NOMO-1 (cell line): ENCODE measurements at regions not wholly inside any gene's neighbourhood (a gene's known extent, or its start where the extent isn't known, plus 50 kb on each side); places are given as distances from the start of the nearest gene placed in this dataset.

ENCODE experiments used
- DNase-seq, 2 experiments: peaks; one replicate each; lab custom pipeline; 2025; ENCODE audit not compliant: unreplicated experiment in 2 of 2; lab: John Stamatoyannopoulos, UW

DNA sequence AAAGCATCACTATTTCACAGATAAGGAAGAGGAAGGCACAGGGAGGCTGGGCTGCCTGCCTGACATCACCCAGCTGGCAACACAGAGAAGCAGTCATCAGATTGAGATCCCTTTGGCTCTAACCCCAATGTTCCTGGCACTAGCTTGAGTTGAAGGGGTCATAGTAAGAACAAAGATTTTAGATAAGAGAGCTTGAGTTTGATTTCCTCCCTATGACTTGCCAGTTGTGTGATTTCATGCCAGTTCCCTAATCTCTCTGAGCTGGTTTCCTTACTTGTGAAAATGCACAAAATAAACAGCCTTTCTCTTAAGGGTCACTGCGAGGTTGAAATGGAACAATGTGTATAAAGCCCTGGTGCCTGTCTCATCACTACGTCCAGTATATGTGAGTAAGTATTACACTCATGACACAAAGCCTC lies 475.4 kb upstream of the HS3ST1 start:
- no peak for DNase-seq

DNA sequence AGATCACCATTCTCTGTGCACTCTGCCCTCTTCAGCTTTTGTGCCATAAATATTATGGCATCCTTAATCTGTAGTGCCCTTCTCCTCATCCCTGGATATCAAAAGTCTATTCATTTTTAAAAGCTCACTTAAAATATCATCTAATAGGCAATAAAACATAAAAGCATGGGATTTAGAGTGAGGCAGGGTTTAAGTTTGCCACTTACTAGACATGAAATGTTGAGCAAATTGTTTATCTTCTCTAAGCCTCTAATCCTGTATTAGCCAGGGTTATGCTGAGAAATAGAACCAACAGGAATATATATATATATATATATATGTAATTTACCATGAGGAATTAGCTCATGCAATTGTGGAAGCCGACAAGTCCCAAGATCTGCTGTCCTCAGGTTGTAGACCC lies 472.4 kb upstream of the HS3ST1 start:
- no peak for DNase-seq

DNA sequence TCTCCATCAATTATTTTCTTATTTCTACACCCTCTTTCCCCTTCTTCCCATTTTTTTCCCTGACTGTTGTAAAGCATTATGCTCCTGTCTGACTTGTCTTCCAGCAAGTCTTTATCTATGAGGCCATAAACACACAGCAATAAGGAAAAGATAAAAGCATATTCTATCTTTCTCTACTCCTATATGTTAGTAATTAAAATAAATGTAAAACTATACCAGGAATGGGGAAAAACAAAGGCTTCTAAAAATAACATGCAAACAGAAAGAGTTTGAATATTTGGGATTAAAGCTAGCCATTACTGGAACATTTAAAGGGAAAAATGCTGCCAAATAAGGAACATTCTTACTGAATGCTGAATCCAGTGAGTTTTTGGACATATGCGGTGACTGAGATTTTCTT lies 471.7 kb upstream of the HS3ST1 start:
- no peak for DNase-seq

DNA sequence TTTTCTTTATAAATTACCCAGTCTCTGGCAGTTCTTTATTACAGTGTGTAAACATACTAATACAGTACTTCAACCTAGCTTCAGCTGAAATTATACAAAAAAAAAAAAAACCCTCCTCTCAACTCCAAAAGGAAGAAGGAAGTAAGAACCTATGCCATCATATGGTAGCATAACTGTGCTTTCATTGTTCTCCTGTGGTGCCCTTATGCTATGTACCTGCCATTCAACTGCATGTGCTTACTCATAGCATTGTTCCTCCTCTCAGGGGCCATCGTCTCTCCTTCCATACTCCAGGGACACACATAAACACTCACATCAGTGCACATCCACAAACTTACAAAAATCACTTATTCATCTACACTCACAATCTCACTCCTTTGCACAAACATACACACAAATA lies 470.1 kb upstream of the HS3ST1 start:
- DNase-seq = no peak

DNA sequence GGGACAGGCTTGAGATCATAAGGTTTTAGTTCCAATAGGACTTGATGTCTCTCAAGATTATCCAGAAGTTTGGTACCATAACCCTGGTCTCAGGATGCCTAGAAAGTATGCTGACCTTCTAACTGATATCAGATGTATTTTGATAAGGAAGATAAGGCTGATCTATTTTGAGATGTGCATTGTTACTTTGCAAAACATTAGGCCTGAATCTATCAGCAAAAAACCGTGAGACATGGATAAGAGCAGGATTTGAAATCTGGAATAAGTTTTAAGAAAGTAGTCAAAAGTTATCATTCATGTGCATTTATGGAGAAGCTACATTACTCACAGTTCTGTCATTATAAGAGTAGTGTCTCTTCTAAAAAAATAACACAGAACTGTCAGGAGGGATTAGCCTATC lies 467.1 kb upstream of the HS3ST1 start:
- DNase-seq = no peak

DNA sequence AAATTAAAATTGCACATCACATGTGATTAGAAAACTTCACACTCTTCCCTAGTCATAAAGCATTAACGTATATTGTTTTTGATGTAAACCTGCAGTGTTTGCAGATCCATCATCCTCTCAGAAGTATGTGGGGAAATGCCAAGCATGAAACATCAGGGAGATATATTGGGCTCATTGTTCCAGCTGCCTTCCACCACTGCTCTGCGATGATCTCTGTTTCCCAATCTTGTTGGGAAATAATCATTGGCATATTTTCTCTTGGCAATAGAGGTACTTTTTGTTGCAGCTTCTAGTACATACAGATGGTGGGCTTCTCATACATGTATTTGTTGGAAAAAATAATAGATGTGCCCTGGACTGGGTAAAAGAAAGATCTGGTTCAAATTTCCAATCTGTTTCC lies 466.3 kb upstream of the HS3ST1 start:
- DNase-seq = no peak

DNA sequence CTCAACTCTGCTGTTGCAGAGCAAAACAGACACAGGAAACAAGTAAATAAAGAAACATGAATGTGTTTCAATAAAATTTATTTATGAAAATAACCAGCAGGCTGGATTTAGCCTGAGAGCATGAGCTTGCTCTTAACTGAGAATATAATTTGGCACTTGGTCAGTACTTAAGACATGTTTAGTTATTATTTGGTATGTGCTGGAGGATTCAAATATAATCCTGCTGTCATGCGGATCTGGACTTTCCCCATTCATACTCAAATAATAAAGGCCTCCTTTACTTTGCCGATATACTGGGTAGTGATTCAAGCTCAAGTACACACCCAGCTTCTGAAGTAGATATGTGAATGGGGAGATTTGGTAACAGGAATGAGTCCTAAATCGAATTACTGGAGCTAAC lies 465.5 kb upstream of the HS3ST1 start:
- DNase-seq = no peak

DNA sequence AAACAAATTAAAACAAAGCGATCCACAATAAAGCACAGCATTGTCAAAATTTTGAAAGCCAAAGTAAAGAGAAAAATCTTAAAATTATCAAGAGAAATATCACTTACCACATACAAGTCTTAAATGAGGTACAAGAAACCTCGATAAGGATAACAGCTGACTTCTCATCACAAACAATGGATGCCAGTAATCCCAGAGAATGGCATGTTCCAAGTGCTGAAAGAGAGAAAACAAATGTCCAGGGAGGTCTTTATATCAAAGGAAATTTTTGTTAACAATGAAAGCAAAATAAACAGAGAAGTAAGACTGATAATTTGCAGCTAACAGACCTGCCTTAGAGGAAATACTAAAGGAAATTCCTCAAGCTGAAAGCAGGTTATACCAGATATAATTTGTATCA lies 460.4 kb upstream of the HS3ST1 start:
- DNase-seq = no peak

DNA sequence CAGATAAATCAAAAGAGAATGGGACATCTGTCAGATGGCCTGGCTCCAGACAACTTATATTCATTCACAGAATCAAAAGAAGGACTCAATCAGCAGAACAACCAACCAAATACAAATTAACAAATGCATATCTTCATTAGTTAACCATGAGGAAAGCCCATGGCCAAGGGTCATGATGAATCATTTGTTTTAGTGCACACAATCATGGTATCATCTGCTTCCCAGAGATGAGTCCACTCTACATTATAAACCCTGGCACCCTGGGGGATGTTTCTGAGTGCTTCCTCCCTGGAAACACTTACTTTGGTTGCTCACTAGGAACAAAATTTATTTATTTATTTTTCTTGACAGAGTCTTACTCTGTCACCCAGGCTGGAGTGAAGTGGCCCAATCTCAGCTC lies 453.3 kb upstream of the HS3ST1 start:
- no peak for DNase-seq

DNA sequence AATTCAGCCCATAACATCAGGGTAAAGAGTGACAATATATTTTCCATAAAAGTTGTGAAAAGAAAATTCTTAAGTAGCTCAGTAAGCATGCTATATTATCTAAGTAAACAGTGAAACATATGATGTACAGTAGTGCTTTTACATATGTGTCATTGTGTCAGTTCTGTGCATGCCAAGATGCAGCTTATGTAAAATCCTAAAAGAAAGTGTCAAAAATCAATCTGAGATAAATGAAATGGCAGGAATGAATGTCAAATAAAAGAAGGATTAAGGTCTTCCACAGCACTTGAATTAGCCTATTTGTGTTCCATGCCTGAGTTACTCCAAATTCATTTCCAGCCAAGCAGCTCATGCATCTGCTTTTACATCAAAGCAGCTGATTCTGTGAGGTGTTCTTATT lies 452.7 kb upstream of the HS3ST1 start:
- no peak for DNase-seq

DNA sequence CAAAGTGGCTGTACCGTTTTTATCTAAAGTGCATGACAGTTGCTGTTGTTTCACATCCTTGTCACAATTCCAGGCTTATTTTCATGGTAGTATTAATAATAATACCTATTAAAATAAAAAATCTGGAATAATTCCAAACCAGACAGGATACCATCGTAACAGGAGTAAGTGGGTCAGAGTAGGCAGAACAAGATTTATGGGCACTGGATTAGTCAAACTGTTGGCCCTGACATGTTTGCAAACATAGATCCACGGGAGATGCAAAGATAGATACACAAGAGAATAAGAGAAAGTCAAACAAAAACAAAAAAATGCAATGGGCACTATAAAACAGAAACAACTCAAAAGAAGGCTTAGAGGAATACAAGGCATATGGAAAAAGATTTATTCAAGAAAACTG lies 449.5 kb upstream of the HS3ST1 start:
- DNase-seq = no peak

DNA sequence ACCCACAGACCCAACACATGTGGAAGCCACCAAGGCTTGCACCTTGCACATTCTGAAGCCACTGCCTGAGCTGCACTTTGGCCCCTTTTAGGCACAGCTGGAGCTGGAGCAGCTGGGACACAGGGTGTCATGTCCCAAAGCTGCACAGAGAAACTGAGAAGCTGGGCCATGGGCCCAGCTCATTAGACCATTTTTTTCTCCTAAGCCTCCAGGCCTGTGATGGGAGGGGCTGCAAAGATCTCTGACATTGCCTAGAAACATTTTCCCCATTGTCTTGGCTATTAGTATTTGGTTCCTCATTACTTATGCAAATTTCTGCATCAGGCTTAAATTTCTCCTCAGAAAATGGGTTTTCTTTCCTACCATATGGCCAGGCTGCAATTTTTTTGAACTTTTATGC lies 447.4 kb upstream of the HS3ST1 start:
- DNase-seq = no peak

DNA sequence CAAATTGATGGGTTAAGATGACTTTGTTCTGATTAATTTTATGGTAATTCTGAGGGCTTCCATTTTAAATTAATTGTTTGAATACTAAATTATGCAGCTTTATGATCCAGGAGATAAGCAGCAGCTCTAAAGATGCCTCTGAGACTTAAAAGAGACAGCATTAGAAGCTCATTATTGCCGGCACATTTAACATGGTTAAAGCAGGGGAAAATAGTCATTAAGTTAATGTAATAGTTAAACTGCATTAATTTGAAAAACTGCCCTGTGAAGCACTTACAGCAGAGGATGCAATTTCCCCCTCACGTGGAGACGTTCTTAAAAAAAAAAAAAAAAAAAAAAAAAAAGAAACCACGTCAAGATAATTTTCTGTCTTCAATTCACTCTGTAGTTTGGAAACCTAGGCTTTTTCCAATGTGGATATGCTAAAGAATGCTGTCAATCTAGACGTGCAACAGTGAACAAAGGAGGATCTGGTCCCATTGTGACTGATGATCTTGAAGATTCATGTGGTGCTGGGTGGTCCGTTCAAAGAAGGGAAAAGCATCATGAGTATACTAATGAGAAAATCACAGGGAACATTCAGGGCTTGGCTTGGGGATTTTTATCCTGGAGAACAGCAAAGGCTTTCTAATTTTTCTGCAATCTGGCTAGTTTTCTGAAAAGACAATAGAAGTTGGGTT lies 440.6 kb upstream of the HS3ST1 start:
- DNase-seq = no peak

DNA sequence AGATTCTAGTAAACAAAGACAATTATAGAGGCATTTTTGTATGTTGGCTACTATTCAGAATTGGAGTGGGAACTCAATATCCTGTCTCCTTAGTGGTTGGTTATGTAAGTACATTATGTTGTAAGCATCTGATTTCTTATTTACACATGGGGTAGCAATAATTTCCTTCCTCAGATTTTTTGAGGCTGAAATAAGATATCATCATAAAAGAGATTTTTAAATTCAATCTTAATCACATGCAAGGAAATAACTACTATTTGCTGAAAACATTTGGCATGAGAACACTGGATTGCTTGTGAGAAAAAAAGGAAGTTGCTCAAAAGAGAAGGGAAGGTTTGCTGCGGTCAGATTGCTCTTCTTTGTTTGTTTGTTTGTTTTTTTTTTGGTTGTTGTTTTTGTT lies 437.7 kb upstream of the HS3ST1 start:
- DNase-seq = no peak

DNA sequence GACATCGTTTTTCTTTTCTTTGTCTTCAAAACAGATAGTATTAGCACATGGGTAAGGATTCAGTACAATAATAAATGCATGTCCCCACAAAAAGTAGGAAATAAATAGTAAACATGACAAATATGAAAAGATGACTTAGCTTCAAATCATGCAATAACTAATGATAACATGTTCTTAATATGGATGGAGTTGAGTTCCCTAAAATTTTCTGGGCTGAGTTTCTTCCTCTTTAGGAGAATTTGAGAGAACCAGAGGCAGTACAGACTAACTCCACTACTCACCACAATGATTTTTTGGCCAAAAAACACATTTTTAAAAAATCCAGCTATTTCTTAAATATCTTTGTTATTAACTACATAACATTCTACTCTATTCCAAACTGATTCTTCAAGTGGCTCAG lies 432.3 kb upstream of the HS3ST1 start:
- DNase-seq = no peak

DNA sequence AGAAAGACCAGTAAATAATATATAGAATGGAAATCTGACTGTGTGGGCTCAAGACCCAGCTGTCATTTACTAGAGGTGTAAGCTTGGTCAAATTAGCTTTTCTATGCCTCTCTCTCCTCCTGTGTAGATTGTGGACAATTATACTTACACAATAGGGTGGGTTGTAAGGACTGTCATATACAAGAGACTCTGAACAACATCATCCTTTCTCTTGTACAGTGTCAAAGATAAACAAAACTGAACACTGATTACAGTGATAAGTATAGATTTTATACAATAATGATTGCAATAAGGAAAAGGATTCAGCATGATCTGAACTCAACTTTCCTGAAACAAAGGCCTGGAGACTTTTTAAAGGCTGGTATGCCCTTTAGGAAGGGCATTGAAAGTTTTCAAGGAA lies 429.2 kb upstream of the HS3ST1 start:
- no peak for DNase-seq

DNA sequence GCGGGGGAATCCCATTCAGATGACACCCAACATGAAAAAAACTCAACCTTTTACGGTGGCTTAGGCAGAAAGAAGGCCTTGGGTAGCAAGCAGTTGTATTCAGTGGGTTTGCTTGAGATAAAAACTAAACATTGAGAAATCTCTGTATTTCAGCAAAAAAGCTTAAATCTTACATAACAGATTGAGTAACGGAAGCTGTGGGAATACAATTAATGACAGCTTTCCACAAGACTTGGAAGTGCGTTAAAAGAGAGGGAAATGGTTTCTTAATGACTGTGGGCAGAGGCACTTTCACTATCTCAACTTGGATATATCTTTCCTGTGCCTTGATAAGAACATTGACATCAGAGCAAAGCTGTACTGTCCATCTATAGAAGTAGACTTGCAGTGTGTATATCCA lies 418.5 kb upstream of the HS3ST1 start:
- DNase-seq = peak; percentile 16 to 35

DNA sequence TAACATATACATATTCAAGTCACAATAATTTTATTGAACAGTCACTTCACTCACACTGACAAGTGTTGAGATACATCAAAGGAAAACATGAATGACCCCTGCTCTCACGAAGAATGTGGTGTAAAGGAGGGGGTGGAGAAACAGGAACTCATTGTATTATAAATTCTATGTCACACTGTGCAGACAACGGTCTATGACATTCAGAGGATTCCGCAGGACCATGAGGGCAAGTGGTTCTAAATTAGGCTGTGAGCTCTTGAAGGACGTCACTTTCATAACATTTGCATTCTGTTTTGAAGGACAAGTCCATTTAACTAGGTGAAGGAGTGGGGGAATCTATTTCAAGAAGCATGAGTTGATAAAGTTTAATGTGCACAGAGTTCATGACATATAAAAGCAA lies 415.2 kb upstream of the HS3ST1 start:
- DNase-seq = no peak

DNA sequence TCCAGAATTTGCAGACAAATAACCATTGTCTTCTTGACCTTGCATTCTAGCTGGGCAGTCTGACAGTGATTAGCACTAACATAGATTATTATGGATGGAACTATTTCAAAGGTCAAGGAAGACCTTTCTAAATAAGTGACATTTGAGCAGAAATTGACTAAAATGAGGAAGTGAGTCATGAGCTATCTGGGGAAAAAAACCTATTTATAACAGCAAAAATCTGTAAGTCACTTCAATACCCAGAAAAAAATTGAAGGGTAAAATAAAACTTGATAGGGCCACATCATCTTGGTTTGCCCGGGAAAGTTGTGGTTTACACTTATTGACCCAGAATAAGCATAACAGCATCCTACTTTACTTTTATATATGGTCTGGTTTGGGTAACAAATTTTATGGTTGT lies 414.6 kb upstream of the HS3ST1 start:
- DNase-seq = peak in 1 of 2 experiments; percentile 30

DNA sequence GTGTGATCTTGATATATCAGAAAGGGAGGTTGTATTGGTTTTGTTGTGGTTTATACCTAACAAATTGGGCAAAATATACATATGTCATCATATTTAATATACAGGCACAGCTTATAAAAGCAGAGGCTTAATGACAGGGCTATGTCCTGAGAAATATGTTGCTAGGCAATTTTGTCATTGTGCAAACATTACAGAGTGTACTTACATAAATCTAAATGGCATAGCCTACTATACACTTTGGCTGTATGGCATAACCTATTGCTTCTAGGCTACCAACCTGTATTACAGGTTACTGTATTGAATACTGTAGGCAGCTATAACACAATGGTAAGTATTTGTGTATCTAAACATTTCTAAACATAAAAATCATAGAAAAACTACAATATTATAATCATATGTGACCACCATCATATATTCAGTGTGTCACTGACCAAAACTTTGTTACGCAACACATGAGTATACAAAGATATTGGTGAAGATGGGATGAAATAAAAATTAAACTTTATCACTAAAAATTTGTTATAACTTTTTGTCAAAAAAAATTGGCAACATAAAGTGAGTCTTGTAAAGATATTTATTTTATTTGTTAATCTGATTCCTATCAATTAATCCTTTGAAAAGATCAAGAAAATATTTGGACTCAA lies 414.0 kb upstream of the HS3ST1 start:
- peak in 1 of 2 experiments; percentile 23 for DNase-seq

DNA sequence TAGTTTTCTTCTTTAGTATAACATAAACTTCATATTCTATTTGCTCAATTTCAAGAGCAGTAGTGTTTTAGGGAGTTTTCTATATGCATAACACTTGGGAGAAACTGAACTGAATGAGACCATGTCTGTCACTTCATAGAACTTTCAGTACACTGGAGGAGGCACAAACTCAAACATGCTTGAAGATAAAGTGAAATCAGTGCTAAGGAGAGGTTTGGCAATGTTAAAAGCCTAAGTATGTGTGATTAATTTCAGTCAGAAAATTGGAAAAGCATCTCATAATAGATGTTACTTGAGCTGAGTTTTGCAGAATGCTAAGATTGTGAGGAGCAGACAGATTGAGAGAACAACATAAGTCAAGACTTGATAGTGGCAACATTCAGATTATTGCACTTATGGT lies 411.2 kb upstream of the HS3ST1 start:
- DNase-seq = no peak

DNA sequence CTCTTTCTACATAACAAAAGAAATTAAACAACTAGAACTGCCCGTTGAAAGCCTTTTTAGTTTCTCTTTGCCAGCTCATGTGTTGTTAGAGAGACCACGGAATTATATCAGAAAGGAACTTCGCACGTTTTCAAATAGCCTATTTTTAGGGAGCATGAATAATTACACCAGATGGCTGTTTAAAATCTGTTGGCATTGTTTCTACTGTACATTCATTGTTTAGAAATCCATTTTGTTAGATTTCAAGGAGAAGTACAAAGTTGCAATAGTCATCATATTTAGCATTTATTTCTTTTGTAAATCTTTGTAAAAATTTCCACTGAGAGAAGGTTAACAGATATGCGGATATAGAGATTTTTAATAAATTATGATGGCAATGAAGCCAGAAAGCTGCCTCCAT lies 403.0 kb upstream of the HS3ST1 start:
- DNase-seq = no peak

DNA sequence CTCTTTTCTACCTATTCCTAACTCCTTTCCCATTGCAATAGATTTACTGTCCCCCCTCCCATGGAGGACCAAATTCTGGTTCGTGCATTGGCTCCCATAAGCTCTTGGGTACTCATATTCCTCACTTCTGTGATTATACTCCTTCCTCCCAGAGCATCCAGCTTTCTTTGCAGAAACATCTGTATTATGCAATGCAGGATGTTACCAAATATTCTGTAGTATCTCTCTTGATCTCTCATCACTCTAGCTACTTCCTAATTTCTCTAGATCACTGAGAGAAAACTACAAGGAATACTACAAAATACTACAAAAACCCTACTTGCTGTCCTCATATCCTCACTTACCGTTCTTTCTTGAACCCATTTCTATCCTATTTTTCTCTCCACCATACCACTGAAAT lies 395.9 kb upstream of the HS3ST1 start:
- DNase-seq = peak in 1 of 2 experiments; percentile 38
